Caki2 (cell line): ENCODE measurements at regions not wholly inside any gene's neighbourhood (a gene's known extent, or its start where the extent isn't known, plus 50 kb on each side); places are given as distances from the start of the nearest gene placed in this dataset.

Source experiments
- DNase-seq: peaks from one replicate; pipeline ENCODE4 v3.0.0-alpha.2; 2015; ENCODE audit warnings: low read depth
- in situ Hi-C: cut with HindIII; loops from 2 replicates; pipeline ENCODE4 v1.10.0; 2016; ENCODE audit warnings: low sequenced_read_pairs, low pct_unique_long_range_greater_than_20kb, mixed read lengths

DNA sequence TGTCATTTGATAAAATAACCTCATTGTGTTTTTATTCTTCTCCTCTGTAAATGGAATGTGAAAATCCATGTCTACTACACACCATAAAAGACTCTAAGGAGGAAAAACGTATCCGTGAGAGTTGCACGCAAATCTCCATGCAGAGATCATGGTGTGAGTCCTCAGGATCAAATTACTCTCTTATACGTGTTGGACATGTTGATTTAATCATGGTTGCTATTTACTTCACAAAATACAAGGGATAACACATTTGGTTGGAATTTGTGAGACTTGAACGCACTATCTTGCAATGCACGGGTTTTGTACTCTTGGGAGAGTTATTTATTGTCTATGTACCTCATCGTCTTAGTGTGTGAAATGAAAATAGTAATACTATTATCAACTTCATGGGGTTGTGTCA, 128.0 kb upstream of the RASSF8 start:
- no peak for DNase-seq
- in situ Hi-C loops, result no loop called here

DNA sequence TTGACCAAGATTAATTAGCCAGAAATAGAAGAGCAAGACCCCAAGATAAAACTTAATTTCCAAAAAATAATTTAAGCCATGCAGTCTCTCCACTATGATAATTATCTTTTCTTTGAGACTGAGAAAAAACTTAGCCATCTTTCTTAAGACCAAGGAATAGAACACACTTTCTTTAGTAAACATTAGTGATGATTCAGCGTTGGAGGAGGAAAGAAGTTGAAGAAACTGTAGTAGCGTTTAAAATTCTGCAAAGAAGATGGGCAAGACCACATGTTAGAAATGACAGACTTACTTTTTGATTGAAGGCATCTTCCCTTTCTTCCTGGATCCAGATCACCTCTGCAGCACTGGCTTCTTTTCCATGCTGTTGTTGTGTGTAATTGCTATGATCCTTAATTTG, 124.8 kb upstream of the RASSF8 start:
- in situ Hi-C loops, result no loop called here
- no peak for DNase-seq

DNA sequence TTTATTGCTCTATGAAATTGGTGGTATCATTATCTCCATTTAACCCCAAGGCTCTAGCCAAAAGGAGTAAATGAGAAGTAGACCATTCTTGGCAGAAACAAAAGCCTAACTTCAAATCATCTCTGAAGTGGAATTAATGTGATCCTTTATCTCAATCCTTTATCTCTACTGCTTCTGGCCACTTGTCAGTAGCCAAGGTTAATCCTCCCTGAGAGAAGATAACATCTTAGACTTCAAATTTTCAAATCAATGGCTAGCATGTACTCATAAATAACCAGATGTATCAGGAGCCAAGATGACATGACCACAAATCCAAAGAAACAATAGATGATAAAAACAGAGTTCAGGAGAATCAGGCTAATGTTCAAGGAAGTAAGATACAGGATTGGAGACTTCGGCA, 123.1 kb upstream of the RASSF8 start:
- in situ Hi-C loops, result no loop called here
- DNase-seq, result no peak

- in situ Hi-C loops, result no loop called here
- DNase-seq, result no peak
Measured at GRCh38 chr12:25838007-25838406, 120.5 kb upstream of the RASSF8 start.

- in situ Hi-C loops, result no loop called here
- DNase-seq, result no peak
Measured at GRCh38 chr12:25839470-25839869, 119.0 kb upstream of the RASSF8 start.

DNA sequence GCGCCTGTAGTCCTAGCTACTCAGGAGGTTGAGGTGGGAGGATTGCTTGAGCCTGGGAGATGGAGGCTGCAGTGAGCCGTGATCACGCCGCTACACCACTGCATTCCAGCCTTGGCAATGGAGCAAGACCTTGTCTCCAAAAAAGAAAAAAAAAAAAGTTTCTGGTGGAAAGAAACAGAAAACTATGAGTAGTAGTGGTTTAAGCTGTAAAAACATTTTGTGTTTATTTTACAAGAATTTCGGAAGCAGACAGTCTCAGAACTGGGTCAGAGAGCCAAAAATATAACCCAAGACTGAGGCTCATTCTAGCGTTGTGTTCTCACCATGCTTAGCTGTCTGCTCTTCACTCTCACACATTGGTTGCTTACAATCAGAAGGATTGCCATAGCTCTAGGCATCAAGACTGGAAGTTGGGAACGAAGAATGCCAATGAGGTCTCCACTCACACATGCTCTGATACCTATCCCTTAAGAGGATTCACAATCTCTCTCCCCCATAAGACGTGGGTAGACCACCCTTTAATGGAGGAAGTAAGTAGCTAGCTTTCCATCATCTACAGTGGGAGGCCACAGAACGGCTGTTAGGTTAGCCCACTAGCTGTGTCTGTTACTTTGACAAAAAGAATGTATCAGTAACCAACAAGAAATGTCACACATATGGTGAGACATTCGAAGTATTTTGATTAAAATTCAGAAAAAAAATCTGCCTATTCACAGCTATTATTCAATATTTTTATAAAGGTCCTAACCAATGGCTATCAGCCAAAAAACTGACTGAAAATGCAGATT, 117.6 kb upstream of the RASSF8 start:
- in situ Hi-C loops, result no loop called here
- no peak for DNase-seq

GRCh38 chr12:25842254-25842653, 116.2 kb upstream of the RASSF8 start:
- no peak for DNase-seq
- in situ Hi-C loops, result no loop called here

- no peak for DNase-seq
- in situ Hi-C loops, result no loop called here
Measured at GRCh38 chr12:25843976-25844375, 114.5 kb upstream of the RASSF8 start.

DNA sequence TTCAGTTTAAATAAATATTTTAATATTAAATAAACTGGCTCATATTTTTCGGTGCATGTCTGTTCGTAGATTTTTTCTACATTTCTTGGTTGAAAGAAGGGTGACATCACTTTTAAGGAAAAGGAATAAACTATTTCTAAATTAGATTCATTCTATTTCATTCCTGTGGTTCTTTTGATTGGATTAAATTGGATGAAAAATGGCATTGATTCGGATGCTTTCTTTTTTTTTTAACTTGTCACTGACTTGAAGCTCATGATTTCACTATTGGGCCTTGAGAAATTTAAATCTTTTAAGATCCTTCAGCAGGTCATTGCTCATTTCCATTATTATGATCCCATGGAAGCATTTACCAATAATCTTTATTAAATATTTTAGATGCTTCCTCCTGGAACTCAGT, 113.1 kb upstream of the RASSF8 start:
- DNase-seq, result no peak
- in situ Hi-C loops, result no loop called here

DNA sequence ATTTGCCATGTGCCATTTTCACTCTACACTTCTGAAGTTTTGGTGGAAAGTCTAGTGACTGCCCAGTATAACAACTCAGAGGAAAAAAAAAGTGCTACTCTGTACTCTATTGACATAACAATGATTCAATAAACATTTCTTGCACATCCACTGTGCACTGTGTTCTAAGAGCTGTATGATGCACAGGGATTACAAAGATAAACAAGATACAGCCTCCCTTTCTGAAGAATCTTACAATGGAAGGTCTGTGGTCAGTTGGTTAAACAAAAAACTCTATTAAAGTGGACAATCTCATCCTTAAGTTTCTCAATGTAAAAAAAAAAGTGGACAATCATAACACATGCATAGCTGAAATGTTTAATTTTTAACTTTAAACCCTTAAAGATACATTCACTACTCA, 105.7 kb upstream of the RASSF8 start:
- DNase-seq, result peak; percentile 72
- in situ Hi-C loops, result no loop called here

GRCh38 chr12:25853316-25854095, 105.0 kb upstream of the RASSF8 start:
- in situ Hi-C loops, result no loop called here
- no peak for DNase-seq

GRCh38 chr12:25854991-25855390, 103.5 kb upstream of the RASSF8 start:
- in situ Hi-C loops, result no loop called here

GRCh38 chr12:25855716-25856115, 102.8 kb upstream of the RASSF8 start:
- DNase-seq, result no peak
- in situ Hi-C loops, result no loop called here

More at GRCh38 chr12:25854991-25855390, 103.5 kb upstream of the RASSF8 start:
- no peak for DNase-seq

GRCh38 chr12:25859976-25860375, 98.5 kb upstream of the RASSF8 start:
- in situ Hi-C loops, result no loop called here
- no peak for DNase-seq

DNA sequence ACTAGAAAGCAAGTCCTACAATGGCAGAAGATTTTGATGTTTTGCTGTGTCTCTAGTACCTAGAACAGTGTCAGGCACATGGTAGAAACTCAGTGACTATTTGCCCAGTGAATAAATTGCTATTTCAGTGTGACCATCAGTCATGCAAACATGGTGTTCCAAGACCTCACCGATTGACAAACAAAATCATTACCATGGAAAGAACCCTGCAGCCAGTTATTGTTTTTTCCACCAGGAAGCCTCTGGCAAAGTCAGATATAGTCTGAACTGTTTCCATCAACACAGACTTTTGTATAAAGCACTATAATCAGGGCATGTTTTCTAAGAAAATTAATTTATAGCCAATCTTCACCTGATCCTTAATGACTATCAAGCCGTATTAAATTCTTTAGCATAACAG, 97.3 kb upstream of the RASSF8 start:
- no peak for DNase-seq
- in situ Hi-C loops, result no loop called here

GRCh38 chr12:25864306-25865276, 93.9 kb upstream of the RASSF8 start:
- no peak for DNase-seq
- in situ Hi-C loops, result no loop called here

GRCh38 chr12:25866586-25867378, 91.7 kb upstream of the RASSF8 start:
- in situ Hi-C loops, result no loop called here
- no peak for DNase-seq

DNA sequence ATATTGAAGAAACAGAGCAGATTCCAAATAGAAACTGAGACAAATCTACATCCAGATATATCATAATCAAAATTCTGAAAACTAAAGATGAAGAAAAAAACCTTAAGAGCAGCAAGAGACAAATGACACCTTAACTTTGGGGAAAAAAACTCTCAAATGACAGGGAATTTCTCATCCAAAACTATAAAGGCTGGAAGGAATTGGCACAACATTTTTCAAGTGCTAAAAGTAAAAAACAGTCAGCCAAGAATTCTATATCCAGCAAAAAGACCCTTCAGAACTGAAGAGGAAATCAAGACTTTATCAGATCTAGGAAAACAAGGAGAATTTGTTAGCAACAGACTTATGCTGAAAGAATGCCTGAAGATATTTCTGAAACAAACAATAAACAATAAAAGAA, 90.3 kb upstream of the RASSF8 start:
- DNase-seq, result no peak

More for the DNA sequence above, 90.3 kb upstream of the RASSF8 start:
- in situ Hi-C loops, result no loop called here
